Nephron (organoid): ENCODE measurements at regions not wholly inside any gene's neighbourhood (a gene's known extent, or its start where the extent isn't known, plus 50 kb on each side); places are given as distances from the start of the nearest gene placed in this dataset.

Source experiments
- H3K27ac Mint-ChIP-seq, 3 experiments: 2 replicates each; pipeline ENCODE4 v1.8.0; 2020; ENCODE audit warnings: mixed read lengths in 3 of 3, mild to moderate bottlenecking in 2 of 3, moderate library complexity in 1 of 3
- H3K27me3 Mint-ChIP-seq: 2 replicates; pipeline ENCODE4 v1.8.0; 2021; ENCODE audit warnings: low read depth, mild to moderate bottlenecking, moderate library complexity, mixed read lengths
- H3K36me3 Mint-ChIP-seq: 2 replicates; pipeline ENCODE4 v1.8.0; 2020; ENCODE audit warnings: low read depth, mixed read lengths
- H3K4me1 Mint-ChIP-seq: 2 replicates; pipeline ENCODE4 v1.8.0; 2020; ENCODE audit warnings: mixed read lengths
- H3K4me3 Mint-ChIP-seq, 3 experiments: 2 replicates each; pipeline ENCODE4 v1.8.0; 2020; ENCODE audit warnings: mild to moderate bottlenecking in 3 of 3, mixed read lengths in 3 of 3, moderate library complexity in 2 of 3
- H3K9me3 Mint-ChIP-seq: 2 replicates; pipeline ENCODE4 v1.8.0; 2020; ENCODE audit warnings: mixed read lengths
- CTCF ChIP-seq, 3 experiments: fragments of 200-600 bp; sonication (generic); IDR thresholded peaks; one replicate each; pipeline ENCODE4 v1.5.0; 2021; ENCODE audit warnings: antibody characterized with exemption in 3 of 3; ENCODE audit not compliant: unreplicated experiment in 3 of 3

- H3K27me3 Mint-ChIP-seq: no peaks in the 10 kb centered on the region
- peak overlapping the region; percentile 10 to 49 (median 36) for H3K27ac Mint-ChIP-seq
- no peak overlapping the region for H3K4me3 Mint-ChIP-seq
- H3K9me3 Mint-ChIP-seq: peaks cover 2% of the 10 kb centered on the region
- H3K4me1 Mint-ChIP-seq: peaks cover 32% of the 10 kb centered on the region
- no peaks in the 10 kb centered on the region for H3K36me3 Mint-ChIP-seq
- no peak for TF ChIP-seq CTCF (IDR thresholded peaks at IDR 0.05; ENCODE audit: unreplicated experiment in 3 of 3)
Observed at GRCh38 chr20:48115502-48115901, 330.2 kb upstream of the SULF2 start.

- H3K4me3 Mint-ChIP-seq: no peak overlapping the region
- H3K27me3 Mint-ChIP-seq: peaks cover 5% of the 10 kb centered on the region
- no peak overlapping the region for H3K27ac Mint-ChIP-seq
- H3K36me3 Mint-ChIP-seq: no peaks in the 10 kb centered on the region
- peaks cover 8% of the 10 kb centered on the region for H3K9me3 Mint-ChIP-seq
- no peak for TF ChIP-seq CTCF (IDR thresholded peaks at IDR 0.05; ENCODE audit: unreplicated experiment in 3 of 3)
- H3K4me1 Mint-ChIP-seq: peaks cover 20% of the 10 kb centered on the region
Observed at GRCh38 chr20:48107560-48107959, 322.3 kb upstream of the SULF2 start.

GRCh38 chr20:48106428-48106827 is 321.1 kb upstream of the SULF2 start:
- no peak overlapping the region for H3K27ac Mint-ChIP-seq
- TF ChIP-seq CTCF (IDR thresholded peaks at IDR 0.05; ENCODE audit: unreplicated experiment in 3 of 3): no peak
- H3K27me3 Mint-ChIP-seq: peaks cover 5% of the 10 kb centered on the region
- H3K4me3 Mint-ChIP-seq: no peak overlapping the region
- H3K9me3 Mint-ChIP-seq: peaks cover 8% of the 10 kb centered on the region
- H3K4me1 Mint-ChIP-seq: peaks cover 23% of the 10 kb centered on the region
- H3K36me3 Mint-ChIP-seq: no peaks in the 10 kb centered on the region

- Mint-ChIP-seq H3K4me3 (no peak overlapping the region), H3K36me3 (no peaks in the 10 kb centered on the region), H3K27me3 (peaks cover 5% of the 10 kb centered on the region), H3K4me1 (peaks cover 23% of the 10 kb centered on the region), H3K27ac (peak overlapping the region in 2 of 3 experiments; percentile 47 to 68), H3K9me3 (peaks cover 8% of the 10 kb centered on the region)
- TF ChIP-seq CTCF (IDR thresholded peaks at IDR 0.05; ENCODE audit: unreplicated experiment in 3 of 3): no peak
Observed at GRCh38 chr20:48105526-48105925, 320.2 kb upstream of the SULF2 start.

- Mint-ChIP-seq H3K4me1 (peaks cover 44% of the 10 kb centered on the region), H3K4me3 (no peak overlapping the region), H3K27ac (peak overlapping the region in 1 of 3 experiments; percentile 60), H3K36me3 (no peaks in the 10 kb centered on the region), H3K27me3 (no peaks in the 10 kb centered on the region), H3K9me3 (peaks cover 8% of the 10 kb centered on the region)
- no peak for TF ChIP-seq CTCF (IDR thresholded peaks at IDR 0.05; ENCODE audit: unreplicated experiment in 3 of 3)
Observed at GRCh38 chr20:48102931-48103660, 317.8 kb upstream of the SULF2 start.
